GM21528 (cell line): ENCODE measurements at regions not wholly inside any gene's neighbourhood (a gene's known extent, or its start where the extent isn't known, plus 50 kb on each side); places are given as distances from the start of the nearest gene placed in this dataset.

Source experiments
- ATAC-seq: cut with Tn5 transposase; IDR thresholded peaks from one replicate; pipeline ENCODE4 v1.9.1; 2021; ENCODE audit warnings: mild to moderate bottlenecking, moderate library complexity; ENCODE audit not compliant: unreplicated experiment, low FRiP score

- ATAC-seq = no peak
Observed at GRCh38 chr12:87846045-87846444, 183.2 kb downstream of the C12orf50 start.

GRCh38 chr12:87841935-87842334 is 187.3 kb downstream of the C12orf50 start:
- no peak for ATAC-seq

GRCh38 chr12:87836190-87836589 is 193.0 kb downstream of the C12orf50 start:
- no peak for ATAC-seq

- no peak for ATAC-seq
Observed at GRCh38 chr12:87828382-87828973, 200.7 kb downstream of the C12orf50 start.

DNA sequence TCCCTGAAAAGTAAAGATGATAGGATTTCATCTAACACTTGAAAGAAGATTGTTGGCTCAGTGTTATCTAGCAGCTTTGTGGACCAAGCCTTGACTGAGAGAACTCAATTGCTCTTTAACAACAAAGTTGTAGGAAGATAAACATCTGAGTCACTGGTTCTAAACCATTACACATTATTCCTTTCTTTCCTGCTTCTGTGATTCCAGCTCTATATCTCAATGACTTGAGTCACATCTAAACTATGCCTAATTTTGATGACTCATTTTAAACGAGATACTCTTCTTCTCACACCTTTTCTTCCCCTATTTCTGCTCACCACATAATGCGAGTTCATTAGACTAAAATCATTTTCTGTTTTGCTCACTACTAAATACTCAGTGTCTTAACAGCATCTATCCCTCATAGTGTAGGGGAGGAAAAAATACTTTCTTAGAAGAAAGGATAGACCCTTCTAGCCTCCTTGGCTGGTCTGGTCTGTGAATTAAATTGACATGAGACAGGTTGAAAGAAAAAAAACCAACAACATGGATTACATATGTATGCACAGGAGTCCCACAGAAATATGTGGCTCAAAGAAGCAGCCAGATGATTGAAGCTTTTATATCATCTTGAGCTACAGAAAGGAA is 201.4 kb downstream of the C12orf50 start:
- no peak for ATAC-seq

DNA sequence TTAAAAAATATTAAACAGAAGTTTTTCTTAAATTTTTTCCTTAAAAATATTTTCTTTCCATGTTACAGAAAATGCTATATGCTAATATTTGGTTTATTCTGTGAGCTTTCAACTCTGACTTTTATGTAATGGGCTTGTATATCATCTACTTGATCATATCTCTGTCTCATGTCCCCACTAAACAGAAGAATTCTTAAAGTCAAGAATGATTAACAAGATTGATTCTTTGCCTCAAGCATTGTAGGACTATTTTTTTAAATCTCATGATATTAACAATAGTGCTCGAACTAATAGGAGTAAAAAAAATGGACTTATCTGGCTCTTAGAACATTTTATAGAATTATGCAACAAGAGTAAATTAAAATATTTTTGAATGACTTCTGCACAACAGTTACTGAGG is 206.3 kb downstream of the C12orf50 start:
- ATAC-seq = no peak

DNA sequence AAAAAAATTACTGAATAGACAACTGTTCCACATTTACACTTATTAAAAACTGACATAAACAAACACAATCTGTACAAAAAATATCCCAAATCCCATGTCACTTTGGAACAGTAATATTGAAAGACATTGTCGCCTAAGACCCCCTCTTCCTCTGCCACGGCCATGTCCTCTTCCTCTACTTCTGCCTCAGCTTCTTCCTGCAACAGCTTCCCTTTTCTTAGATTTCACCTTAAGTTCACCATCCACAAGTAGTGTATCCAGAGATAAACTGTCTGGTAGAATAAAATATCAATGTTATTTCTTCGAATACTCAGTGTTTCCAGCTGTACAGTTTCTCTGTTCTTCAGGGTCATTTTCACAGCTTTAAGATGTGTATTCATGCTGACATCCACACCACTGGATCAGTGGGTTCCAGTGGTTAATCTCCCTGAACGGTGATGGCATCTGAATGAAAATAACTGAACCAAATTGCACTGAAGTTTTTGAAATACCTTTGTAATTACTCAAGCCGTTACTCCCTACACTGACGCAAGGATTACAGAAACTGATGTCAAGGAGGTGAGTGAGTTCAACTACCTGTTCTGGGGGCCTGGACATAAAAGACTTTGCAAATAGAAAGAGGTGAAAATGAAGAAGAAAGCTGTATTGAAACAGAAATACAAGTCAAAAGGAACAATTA is 208.5 kb downstream of the C12orf50 start:
- no peak for ATAC-seq

GRCh38 chr12:87818441-87818840 is 210.8 kb downstream of the C12orf50 start:
- no peak for ATAC-seq

- no peak for ATAC-seq
Observed at GRCh38 chr12:87815771-87816585, 213.2 kb downstream of the C12orf50 start.

DNA sequence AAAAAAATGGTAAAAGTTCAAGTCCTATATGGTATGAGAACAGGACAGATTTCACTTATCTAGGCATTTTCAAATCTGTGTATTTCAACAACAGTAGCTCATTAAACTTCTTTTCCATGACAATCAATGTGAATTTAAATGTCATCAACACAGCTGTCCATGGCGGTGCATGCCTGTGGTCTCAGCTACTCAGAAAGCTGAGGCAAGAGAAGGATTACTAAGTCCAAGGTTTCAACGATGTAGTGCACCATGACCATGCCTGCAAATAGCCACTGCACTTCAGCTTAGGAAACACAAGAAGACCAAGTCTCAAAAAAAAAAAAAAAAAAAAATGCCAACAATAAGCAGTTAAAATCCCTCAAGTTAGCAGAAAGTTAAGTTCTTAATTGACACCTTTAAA is 214.6 kb downstream of the C12orf50 start:
- ATAC-seq = no peak

DNA sequence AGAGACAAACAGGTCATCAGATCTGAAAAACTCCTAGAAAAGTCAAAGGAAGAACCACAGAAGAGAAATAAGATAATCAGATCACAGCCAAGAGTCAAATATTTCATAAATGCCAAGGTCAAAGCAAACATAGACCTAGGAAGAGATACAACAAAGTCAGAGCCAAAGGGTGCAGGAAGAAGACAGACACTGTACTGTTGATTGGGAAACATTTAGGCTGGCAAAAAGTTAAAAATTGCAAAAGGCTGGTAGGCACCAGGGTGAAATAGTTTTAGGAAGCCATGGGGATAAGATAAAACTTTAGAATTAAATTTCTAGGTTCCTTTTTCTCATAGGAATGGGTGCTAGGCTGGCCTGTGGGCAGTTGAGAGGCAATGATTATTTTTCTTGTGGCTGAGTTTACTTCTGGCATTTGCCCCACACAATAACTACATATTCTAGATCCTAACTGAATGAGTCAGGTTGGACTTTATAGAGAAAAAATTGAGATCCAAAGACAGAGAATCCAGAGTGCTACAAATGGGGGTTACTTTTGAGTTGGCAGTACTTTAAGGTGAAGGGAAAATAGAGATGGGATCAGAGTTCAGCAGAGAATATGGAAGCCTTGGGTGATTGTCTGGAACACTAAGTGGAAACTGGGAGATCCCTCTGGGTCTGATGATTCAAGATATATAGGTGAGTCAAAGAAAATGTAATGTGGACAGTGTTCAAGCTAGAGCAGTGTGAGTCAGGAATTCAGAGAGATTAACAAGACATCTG is 215.5 kb downstream of the C12orf50 start:
- no peak for ATAC-seq

DNA sequence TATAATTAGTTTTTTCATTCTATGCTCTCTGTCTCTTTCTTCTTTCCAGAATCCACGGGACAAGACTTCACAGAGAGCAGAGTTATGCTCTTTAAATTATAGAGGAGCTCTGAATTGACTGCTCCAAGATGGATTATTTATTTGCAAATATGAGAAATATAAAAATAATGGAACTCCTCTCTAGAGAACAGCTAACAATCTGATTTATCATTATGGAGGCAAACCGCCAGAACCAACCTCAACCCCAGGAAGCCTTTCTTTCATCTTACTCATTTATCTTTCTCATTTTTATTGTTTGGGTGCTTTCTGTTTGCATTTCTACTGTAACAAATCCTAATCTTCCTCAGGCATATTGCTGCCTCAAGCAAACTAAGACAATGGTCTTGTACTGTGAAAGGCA is 216.5 kb downstream of the C12orf50 start:
- ATAC-seq = no peak

- ATAC-seq = no peak
Observed at GRCh38 chr12:87812030-87812429, 217.2 kb downstream of the C12orf50 start.

GRCh38 chr12:87809916-87810315 is 219.3 kb downstream of the C12orf50 start:
- ATAC-seq = no peak

GRCh38 chr12:87807086-87807485 is 222.1 kb downstream of the C12orf50 start:
- ATAC-seq = no peak

GRCh38 chr12:87806310-87806709 is 222.9 kb downstream of the C12orf50 start:
- no peak for ATAC-seq

GRCh38 chr12:87804386-87804785 is 224.8 kb downstream of the C12orf50 start:
- ATAC-seq = no peak

GRCh38 chr12:87802721-87803011 is 226.5 kb downstream of the C12orf50 start:
- no peak for ATAC-seq

DNA sequence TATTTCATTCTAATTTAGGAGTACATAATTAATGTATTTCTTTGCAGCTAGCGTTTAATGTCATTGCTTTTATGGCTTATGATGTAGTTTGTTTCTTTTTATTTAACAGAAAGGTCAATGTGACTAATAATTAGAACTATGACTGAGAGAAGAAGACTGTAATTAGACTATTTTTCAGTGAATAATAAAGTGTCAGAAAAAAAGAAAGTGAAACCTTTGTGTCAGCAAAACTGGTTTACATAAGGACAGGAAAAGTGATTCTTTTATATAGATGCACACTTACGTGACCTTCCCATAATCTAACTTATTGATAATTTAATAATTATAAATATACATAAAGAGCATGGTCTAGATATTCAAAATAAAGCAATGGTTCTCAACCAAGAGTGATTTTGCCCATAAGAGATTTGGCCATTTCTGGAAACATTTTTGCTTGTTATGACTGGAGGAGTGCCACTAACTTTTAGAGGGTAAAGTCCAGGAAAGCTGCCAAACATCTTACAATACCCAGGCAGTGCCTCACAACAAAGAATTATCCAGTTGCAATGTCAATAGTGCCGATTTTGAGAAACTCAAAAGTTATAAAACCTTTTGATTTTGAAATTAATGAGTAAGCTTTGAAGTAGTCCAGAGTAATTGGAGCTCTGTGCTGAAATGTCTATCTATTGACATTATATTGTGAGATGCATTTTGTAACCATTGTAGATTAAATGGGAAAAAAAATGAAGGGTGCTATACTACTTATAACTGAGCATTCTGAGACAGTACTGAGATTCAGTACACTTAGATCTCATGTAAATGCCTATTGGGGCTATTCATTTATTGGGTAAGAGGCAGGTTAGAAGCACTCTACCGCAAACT is 227.1 kb downstream of the C12orf50 start:
- ATAC-seq = no peak
